Adipocyte (in vitro differentiated cells): ENCODE measurements at regions not wholly inside any gene's neighbourhood (a gene's known extent, or its start where the extent isn't known, plus 50 kb on each side); places are given as distances from the start of the nearest gene placed in this dataset.

Experiments
- DNase-seq: peaks from one replicate; pipeline ENCODE4 v3.0.0-alpha.2; 2015; ENCODE audit warnings: low read depth
- H3K27me3 ChIP-seq: replicated peaks from 2 replicates; pipeline ENCODE4 v1.7.0; 2013; ENCODE audit warnings: mild to moderate bottlenecking, low read length, moderate library complexity; ENCODE audit not compliant: control insufficient read depth, insufficient read depth
- H3K36me3 ChIP-seq: 2 replicates; pipeline ENCODE4 v1.7.0; 2013; ENCODE audit warnings: low read length, mild to moderate bottlenecking, moderate library complexity; ENCODE audit not compliant: control insufficient read depth, insufficient read depth, severe bottlenecking
- H3K4me1 ChIP-seq: 2 replicates; pipeline ENCODE4 v1.7.0; 2013; ENCODE audit warnings: mild to moderate bottlenecking, low read length, moderate library complexity; ENCODE audit not compliant: control insufficient read depth, insufficient read depth
- H3K4me3 ChIP-seq: 2 replicates; pipeline ENCODE4 v1.7.0; 2013; ENCODE audit warnings: mild to moderate bottlenecking, low read length, moderate library complexity
- H3K9ac ChIP-seq: 2 replicates; pipeline ENCODE4 v1.7.0; 2013; ENCODE audit warnings: mild to moderate bottlenecking, low read length, moderate library complexity
- H3K9me3 ChIP-seq: 2 replicates; pipeline ENCODE4 v1.7.0; 2013; ENCODE audit warnings: mild to moderate bottlenecking, low read length, moderate library complexity; ENCODE audit not compliant: control insufficient read depth

DNA sequence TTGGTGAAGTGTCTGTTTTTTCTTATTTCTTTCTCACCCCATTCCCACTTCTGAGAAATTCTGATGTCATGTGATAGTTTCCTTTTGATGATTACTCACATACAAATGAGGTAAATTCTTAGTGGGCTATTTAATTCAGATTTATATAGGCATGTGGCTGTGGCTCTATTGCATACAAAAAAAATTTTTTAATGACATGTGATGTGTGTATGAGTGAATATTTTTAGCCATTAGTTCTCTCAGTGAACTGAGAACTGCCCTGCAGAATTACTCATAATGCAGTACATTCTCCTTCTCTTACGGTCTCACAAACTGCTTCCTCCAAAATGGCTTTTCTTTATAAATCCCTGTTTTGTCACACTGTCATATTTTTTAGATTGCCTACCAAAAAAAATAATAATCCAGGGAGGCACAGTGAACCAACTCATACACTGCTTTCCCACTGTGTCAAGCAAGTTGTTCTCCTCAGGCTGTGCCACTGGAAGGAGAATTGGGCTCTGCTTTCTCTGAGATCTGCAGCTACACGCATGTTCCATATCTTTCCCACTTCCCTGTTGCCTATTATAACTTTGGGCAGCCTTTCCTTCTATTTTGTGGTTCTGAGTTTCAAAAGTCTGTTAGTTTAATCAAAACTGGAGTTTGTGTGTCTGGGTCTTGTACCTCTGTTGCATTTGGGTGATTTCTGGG lies 415.7 kb upstream of the THBS1 start:
- H3K27me3 ChIP-seq, result no peaks in the 10 kb centered on the region

DNA sequence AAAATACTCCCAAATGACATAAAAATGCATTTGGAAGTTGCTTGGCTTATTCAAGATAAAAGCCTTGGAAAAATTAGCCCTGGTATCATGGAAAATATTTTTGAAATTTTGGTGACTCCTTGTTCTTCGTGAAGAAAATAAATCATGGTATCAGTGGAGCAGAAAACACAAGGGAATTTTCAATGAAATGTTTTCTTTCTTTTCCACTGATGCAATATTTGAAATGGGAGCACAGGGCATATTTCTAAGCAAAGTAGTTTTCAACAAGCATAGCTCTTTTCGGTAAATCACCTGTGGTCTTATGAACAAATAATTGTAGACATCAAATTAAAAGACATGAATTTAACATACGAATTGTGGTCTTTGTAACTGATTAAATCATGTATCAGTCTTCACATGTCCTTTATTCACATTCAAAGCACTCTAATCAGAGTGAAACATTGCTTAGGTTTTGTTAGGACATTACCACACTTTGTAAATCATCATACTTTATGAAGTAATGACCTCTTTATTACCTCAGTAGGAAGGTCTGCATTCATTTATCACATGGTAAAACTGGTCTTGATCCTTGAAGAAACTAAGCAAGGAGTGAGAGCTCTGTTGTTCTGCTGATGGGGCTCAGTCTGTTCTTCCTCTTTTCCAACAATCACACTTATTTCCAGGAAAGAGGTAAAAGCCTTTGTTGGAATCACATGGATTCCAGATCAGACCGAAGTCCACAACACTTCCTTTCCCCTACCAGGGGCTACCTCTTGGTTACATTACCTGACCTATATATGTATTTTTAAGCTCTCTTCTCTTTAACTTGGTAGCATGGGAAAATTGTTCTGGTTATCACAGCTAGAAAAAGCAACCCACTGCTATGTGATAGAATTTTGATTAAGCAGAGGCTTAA lies 413.5 kb upstream of the THBS1 start:
- Histone ChIP-seq H3K4me1 (peaks cover 36% of the 10 kb centered on the region), H3K36me3 (no peaks in the 10 kb centered on the region), H3K27me3 (no peaks in the 10 kb centered on the region), H3K4me3 (peak overlapping the region; percentile 2), H3K9me3 (peaks cover 2% of the 10 kb centered on the region), H3K9ac (peak overlapping the region; percentile 55)
- peak; percentile 48 for DNase-seq

More for the DNA sequence above, 415.7 kb upstream of the THBS1 start:
- DNase-seq, result peak; percentile 33
- H3K36me3 ChIP-seq, result no peaks in the 10 kb centered on the region
- H3K9ac ChIP-seq, result peak overlapping the region; percentile 43
- no peak overlapping the region for H3K4me3 ChIP-seq
- peaks cover 12% of the 10 kb centered on the region for H3K9me3 ChIP-seq
- H3K4me1 ChIP-seq, result peaks cover 33% of the 10 kb centered on the region

DNA sequence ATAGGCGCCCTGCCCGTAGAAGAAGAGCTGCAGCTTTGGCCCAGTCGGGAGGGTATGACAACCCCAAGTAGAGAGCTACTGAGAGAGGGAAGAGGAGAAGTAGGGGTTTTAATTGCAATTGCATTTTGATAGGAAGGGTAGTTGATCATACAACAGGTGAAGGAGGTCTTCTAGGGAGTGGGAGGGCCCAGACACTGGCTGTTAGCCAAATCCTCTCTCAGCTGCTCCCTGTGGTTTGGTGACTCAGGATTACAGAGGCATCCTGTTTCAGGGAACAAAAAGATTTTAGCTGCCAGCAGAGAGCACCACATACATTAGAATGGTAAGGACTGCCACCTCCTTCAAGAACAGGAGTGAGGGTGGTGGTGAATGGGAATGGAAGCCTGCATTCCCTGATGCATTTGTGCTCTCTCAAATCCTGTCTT lies 408.9 kb upstream of the THBS1 start:
- Histone ChIP-seq H3K4me3 (no peak overlapping the region), H3K27me3 (no peaks in the 10 kb centered on the region), H3K9me3 (no peaks in the 10 kb centered on the region), H3K4me1 (peaks cover 23% of the 10 kb centered on the region), H3K36me3 (no peaks in the 10 kb centered on the region), H3K9ac (peak overlapping the region; percentile 74)
- DNase-seq, result peak; percentile 93

DNA sequence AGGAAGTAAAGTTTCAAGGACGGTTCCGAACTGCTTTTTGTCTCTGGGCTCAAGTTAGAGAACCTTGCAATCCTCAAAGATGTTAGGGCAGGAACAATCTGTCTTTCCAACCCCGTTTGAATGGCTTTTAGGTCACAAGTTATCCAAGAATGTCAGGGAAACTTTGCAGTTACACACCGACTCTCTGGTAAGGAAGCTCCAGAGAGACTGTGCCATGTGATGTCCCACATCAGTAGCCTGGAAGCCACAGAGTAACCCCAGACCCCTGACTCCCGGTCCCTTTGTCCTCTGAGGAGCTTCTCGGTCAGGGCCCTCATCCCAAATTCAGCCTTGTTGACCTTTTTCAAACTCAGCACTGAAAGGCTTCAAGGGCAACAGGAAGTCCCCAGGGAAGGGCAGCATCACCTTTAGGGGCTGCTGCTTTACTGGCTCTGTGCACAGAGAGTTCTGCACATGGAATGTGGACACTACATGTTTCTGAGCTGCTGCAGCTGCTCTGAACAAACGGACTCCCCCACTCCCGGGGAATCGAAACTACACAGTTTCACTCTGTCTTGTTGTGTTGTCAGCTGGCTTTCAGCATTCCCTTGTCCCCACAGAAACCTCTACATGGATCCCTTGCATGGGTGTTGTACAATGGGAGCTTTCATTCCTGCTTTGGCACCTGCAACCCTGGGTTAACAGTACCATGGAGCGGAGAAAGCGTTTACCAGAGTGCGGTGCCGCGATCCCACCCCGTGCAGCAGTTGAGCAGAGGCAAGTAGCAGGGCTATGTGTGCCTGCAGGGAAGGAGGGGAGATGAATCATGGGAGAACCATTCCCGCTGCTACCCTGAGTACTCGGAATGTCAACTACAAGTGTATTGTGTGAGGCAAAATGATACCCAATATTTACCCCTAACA lies 408.2 kb upstream of the THBS1 start:
- Histone ChIP-seq H3K4me3 (no peak overlapping the region), H3K4me1 (peaks cover 24% of the 10 kb centered on the region), H3K9me3 (no peaks in the 10 kb centered on the region), H3K27me3 (no peaks in the 10 kb centered on the region), H3K9ac (peak overlapping the region; percentile 74), H3K36me3 (no peaks in the 10 kb centered on the region)
- no peak for DNase-seq

DNA sequence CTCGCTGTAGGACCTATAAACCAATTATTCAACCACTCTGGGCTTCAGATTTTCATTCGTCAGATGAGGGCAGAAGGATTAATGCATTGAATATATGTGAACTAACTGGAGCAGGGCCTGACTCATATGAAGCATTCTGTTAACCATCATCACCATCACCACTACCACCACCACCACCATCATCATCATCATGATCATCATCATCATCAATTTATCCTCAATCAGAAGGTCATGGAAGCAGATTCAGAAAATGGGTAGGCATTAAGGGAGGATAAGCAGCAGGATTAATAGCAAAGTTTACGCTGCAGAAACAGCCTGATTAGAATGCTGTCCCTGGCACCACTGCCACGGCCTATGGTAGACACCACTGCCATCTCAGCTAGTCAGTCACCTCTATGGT lies 407.5 kb upstream of the THBS1 start:
- peaks cover 20% of the 10 kb centered on the region for H3K4me1 ChIP-seq

DNA sequence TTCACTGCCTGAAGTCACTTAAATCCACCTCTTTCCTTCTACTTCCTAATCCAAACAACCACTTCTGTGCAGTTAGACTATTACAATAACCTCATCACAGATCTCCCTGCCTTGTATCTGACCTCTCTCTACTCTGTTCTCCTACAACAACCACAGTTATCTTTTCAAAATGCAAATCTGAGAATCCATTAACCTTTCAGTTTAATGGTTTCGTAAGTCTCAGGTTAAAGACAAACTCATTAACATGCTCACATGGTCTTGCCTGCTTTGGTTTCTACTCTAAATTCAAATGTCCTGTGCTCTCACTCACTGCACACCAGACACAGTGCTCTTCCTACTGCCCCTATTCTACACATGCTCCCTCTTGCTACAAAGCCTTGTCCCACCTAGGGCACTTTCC lies 406.5 kb upstream of the THBS1 start:
- H3K27me3 ChIP-seq, result no peaks in the 10 kb centered on the region
- H3K4me3 ChIP-seq, result no peak overlapping the region
- H3K9ac ChIP-seq, result no peak overlapping the region
- DNase-seq, result no peak
- no peaks in the 10 kb centered on the region for H3K9me3 ChIP-seq
- H3K36me3 ChIP-seq, result no peaks in the 10 kb centered on the region
- peaks cover 20% of the 10 kb centered on the region for H3K4me1 ChIP-seq

More for the DNA sequence above, 407.5 kb upstream of the THBS1 start:
- H3K9me3 ChIP-seq, result no peaks in the 10 kb centered on the region
- H3K27me3 ChIP-seq, result no peaks in the 10 kb centered on the region
- no peaks in the 10 kb centered on the region for H3K36me3 ChIP-seq
- DNase-seq, result no peak
- no peak overlapping the region for H3K4me3 ChIP-seq
- H3K9ac ChIP-seq, result no peak overlapping the region

DNA sequence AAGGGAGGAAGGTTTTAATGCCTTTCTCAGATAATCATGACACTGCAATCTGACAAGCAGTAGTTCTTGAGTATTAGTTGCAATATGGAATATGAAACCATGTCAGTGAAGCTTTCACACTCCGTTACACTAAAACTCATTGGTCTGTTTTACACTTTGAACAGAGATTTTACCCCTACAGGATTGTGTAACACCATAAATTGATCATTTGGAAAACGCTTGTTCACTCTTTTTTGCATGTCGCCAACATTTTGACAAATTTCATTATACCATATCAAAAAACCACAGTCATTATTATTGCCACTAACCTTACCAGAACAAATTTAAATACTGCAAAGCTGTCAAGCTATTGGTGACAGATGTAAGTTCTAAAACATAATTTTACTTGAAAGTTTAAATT lies 404.8 kb upstream of the THBS1 start:
- no peak for DNase-seq
- peaks cover 33% of the 10 kb centered on the region for H3K4me1 ChIP-seq
- H3K4me3 ChIP-seq, result no peak overlapping the region
- no peaks in the 10 kb centered on the region for H3K27me3 ChIP-seq
- H3K9me3 ChIP-seq, result no peaks in the 10 kb centered on the region
- H3K36me3 ChIP-seq, result no peaks in the 10 kb centered on the region
- no peak overlapping the region for H3K9ac ChIP-seq

DNA sequence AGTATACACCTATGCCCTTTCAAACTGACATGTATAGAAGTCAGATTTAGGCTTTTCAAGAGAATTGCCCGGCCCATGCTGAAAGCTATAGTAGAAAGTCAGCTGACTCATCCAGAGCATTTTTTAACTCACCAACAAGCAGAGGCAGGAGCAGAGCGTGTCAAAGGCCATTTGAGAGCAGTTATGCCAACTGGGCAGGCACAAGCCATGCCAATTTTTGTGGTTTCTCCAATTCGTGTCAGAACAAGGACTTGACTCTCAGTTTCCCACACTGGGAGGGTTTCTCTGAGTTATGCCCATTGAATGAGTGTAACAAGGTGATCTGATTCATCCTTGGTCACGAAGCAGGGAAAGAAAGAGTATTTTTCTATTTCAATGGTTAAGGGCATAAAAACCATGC lies 403.3 kb upstream of the THBS1 start:
- Histone ChIP-seq H3K9me3 (no peaks in the 10 kb centered on the region), H3K9ac (no peak overlapping the region), H3K4me1 (peaks cover 43% of the 10 kb centered on the region), H3K36me3 (no peaks in the 10 kb centered on the region), H3K4me3 (no peak overlapping the region), H3K27me3 (no peaks in the 10 kb centered on the region)
- DNase-seq, result no peak

DNA sequence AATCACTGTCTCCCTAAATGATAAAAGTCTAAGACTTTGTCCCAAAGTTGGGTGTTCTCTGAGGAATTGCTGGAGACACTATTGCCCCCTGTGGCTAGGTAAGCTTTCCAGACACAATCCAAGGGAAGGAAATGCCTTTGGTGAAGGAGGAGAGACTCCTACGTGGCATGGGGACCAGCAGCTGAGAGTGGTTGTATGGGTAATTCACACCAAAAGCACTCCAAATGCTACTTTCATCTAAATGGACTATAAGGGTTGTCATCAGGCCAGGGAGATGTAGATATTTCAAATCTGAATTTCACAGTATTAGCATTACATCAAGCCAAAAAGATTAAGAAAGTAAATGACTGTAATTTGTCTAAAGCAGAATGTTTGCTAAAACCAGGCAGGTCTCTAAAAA lies 400.8 kb upstream of the THBS1 start:
- Histone ChIP-seq H3K4me3 (no peak overlapping the region), H3K36me3 (no peaks in the 10 kb centered on the region), H3K27me3 (no peaks in the 10 kb centered on the region), H3K4me1 (peaks cover 50% of the 10 kb centered on the region), H3K9me3 (no peaks in the 10 kb centered on the region), H3K9ac (peak overlapping the region; percentile 48)
- peak; percentile 43 for DNase-seq

DNA sequence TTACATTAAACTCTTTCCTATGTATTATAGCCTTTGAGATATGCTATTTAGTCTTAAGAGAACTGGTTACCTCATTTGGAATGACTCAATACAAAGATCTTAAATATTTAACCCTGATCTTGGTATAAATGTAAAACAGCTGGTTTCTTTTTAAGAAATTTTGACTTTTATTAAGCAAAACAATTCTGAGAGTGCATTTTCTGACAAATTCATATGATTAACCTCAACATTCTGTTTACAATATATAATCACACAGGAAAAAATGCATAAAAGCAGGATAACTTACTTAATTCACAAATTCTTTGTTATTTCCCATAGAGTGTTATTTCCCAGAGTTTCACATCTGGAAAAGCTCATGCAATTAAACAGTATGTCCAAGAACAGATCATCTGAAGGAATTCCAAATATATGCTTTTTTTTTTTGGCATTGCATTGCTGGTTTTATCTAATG lies 400.4 kb upstream of the THBS1 start:
- no peaks in the 10 kb centered on the region for H3K27me3 ChIP-seq
- peaks cover 50% of the 10 kb centered on the region for H3K4me1 ChIP-seq
- H3K9ac ChIP-seq, result peak overlapping the region; percentile 48
- no peaks in the 10 kb centered on the region for H3K36me3 ChIP-seq
- H3K4me3 ChIP-seq, result no peak overlapping the region
- no peaks in the 10 kb centered on the region for H3K9me3 ChIP-seq
- peak; percentile 91 for DNase-seq
